Astrocyte of the cerebellum (primary cell): ENCODE measurements at regions not wholly inside any gene's neighbourhood (a gene's known extent, or its start where the extent isn't known, plus 50 kb on each side); places are given as distances from the start of the nearest gene placed in this dataset.

Experiments
- DNase-seq: peaks from one replicate; pipeline ENCODE4 v3.0.0-alpha.2; 2011; ENCODE audit warnings: low read depth
- H3K4me3 ChIP-seq: 2 replicates; pipeline ENCODE4 v1.5.1; 2011; ENCODE audit warnings: mild to moderate bottlenecking, low read depth, low read length, moderate library complexity
- in situ Hi-C: cut with HindIII; loops from 2 replicates; pipeline ENCODE4 v1.10.0; 2017; ENCODE audit warnings: low sequenced_read_pairs
- TF ChIP-seq, protein P1 (sequence below): IDR thresholded peaks from 2 replicates; pipeline ENCODE4 v1.5.1; 2012; ENCODE audit warnings: low read length, low read depth, moderate library complexity, mild to moderate bottlenecking; ENCODE audit errors: missing control alignments

DNA sequence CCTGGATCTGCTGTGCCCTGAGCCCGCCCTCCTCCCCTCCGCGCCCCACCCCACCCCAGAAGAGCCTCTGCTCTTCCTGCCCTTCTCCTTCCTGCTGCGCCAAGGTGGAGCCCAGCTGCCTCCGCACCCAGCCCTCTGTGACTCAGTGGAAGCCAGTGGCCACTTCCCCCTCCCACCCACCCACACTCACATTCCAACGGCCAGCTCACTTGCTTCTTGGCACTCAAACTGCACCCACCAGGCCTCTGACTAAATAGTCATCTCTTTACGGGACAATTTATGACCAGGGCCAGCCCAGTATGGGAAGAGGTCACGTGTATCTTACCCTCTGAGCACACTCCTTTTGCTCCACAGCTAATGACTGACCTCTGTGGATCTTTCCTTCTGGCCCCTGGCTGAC is 150.4 kb upstream of the SLC1A4 start:
- TF ChIP-seq, protein P1, sequence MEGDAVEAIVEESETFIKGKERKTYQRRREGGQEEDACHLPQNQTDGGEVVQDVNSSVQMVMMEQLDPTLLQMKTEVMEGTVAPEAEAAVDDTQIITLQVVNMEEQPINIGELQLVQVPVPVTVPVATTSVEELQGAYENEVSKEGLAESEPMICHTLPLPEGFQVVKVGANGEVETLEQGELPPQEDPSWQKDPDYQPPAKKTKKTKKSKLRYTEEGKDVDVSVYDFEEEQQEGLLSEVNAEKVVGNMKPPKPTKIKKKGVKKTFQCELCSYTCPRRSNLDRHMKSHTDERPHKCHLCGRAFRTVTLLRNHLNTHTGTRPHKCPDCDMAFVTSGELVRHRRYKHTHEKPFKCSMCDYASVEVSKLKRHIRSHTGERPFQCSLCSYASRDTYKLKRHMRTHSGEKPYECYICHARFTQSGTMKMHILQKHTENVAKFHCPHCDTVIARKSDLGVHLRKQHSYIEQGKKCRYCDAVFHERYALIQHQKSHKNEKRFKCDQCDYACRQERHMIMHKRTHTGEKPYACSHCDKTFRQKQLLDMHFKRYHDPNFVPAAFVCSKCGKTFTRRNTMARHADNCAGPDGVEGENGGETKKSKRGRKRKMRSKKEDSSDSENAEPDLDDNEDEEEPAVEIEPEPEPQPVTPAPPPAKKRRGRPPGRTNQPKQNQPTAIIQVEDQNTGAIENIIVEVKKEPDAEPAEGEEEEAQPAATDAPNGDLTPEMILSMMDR: no peak
- no peak overlapping the region for H3K4me3 ChIP-seq
- in situ Hi-C loops: no loop called here
- DNase-seq: no peak

DNA sequence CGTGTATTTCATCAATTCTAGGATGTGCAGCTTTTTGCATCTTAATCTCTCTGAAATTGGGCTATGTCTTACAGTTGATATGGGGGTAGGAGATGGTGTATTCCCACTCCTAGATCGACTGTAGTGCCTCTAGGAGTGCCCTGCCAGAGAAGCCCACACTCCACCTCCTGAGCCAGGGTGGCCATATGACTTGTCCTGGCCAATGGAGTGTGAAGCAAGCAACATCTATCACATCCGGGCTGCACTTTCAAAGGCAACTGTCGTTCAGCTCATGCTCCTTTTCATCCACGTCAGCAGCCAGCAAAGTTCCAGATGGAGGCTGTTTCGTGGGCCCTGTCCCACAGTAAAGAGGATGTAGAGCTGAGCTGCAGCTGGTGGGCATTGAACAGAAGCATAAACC is 149.4 kb upstream of the SLC1A4 start:
- DNase-seq: no peak
- in situ Hi-C loops: no loop called here
- TF ChIP-seq, protein P1: no peak
- H3K4me3 ChIP-seq: no peak overlapping the region

DNA sequence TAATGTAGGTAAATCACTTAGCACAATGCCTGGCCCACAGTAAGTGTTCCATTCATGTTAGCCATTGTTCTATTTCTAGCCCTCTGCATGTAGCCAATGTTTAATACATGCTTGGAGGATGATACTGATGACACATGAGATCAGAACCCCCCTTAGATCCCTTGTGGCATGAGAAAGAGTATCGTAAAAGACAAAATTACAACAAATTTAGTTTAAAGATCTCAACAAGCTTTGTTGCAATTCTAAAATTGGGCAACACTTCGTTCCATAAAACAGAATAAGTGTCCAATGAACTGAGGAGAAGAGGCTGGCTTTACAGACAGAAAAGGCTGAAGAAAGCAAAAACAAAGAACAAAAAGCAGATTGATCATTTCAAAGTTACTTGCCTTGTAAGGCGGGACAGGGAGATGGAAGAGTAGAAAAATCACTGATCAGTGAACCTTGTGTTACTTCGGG is 148.7 kb upstream of the SLC1A4 start:
- in situ Hi-C loops: no loop called here
- TF ChIP-seq, protein P1: no peak

DNA sequence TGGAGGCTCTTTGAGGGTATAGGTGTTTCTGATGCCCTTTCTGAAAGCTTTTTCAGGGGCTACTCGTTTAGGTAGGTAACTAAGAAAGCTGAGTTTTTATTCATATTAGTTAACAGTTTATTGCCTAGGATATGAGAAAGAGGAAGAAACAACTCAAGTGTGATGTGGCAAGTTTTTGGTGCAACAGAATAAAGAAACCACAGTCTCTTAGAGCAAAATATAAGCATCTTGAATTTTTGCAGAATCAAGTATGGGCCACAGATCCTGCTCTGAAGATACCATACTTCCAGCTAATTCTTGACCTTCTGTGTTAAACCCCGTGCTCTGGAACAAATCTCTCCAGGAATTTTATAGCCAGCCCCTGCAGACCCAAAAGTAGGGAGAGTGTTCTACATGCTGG is 147.7 kb upstream of the SLC1A4 start:
- in situ Hi-C loops: no loop called here
- no peak overlapping the region for H3K4me3 ChIP-seq
- TF ChIP-seq, protein P1: no peak

More for the DNA sequence above, 148.7 kb upstream of the SLC1A4 start:
- H3K4me3 ChIP-seq: no peak overlapping the region
- no peak for DNase-seq

DNA sequence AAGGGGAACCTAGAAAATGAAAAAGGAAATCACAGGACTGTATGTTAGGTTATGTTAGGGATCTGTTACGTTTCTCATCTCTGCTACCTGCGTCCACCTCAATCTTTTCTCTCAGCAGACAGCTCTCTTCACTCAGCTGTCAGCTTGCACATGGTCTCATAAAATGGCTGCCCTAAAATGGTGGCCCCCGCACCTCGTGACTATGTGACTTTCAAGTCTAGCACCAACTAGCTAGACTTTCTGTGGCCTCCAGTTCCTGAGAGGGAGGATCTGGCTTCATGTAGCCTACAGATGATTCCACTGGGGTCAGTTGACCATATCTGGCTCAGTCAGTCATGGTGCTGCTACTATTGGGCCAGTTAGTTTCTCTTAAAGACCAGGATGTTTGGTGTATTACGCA is 147.2 kb upstream of the SLC1A4 start:
- in situ Hi-C loops: no loop called here
- TF ChIP-seq, protein P1: no peak
- no peak for DNase-seq
- H3K4me3 ChIP-seq: no peak overlapping the region

More for the DNA sequence above, 147.7 kb upstream of the SLC1A4 start:
- no peak for DNase-seq

DNA sequence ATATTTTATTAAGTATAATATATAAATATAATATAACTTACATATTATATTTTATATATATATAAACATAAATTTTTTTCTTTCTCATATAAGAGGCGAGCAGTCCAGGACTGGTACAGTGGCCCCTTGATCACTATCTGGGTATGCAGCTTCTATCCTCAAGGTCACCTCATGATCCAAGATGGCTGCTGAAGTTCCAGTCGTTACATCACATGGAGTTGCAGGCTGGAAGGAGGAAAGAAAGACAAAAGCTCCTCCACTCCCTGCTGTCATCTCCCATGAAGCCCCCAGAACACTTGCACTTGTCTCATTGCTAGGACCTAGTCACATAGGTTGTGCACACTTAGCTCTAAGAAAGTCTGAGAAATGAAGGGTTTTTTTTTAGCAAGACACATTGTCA is 145.1 kb upstream of the SLC1A4 start:
- DNase-seq: no peak
- H3K4me3 ChIP-seq: no peak overlapping the region
- TF ChIP-seq, protein P1: no peak
- in situ Hi-C loops: no loop called here
